ENCODE measurements at regions not wholly inside any gene's neighbourhood (a gene's known extent, or its start where the extent isn't known, plus 50 kb on each side); places are given as distances from the start of the nearest gene placed in this dataset.

DNA sequence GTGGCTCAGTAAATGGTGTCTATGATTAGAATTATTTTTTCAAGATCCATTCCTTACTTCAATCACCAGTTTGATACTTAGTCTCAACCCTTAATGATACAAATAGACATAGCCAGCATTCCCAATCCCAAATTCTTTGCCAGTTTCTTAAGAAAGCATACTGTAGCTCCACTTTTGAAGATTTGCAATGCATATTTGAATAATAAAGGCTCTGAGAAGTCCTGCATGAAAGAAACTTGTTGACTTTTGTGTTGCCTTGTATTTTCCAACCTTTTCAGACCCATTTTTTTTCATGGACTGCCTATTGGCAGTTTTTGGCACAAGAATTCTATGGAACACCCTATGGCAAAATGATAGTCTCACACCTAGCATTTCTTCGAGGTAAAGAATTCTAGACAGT, 215.6 kb upstream of the CHD6 start:
- intact Hi-C loops (cut with DNase I), result no loop called here
- no peak for DNase-seq
- Histone ChIP-seq H3K4me3 (no peak overlapping the region), H3K27me3 (no peaks in the 10 kb centered on the region), H3K27ac (no peak overlapping the region), H3K9me3 (no peaks in the 10 kb centered on the region), H3K36me3 (no peaks in the 10 kb centered on the region), H3K4me1 (no peaks in the 10 kb centered on the region)
- TF ChIP-seq, protein P1, sequence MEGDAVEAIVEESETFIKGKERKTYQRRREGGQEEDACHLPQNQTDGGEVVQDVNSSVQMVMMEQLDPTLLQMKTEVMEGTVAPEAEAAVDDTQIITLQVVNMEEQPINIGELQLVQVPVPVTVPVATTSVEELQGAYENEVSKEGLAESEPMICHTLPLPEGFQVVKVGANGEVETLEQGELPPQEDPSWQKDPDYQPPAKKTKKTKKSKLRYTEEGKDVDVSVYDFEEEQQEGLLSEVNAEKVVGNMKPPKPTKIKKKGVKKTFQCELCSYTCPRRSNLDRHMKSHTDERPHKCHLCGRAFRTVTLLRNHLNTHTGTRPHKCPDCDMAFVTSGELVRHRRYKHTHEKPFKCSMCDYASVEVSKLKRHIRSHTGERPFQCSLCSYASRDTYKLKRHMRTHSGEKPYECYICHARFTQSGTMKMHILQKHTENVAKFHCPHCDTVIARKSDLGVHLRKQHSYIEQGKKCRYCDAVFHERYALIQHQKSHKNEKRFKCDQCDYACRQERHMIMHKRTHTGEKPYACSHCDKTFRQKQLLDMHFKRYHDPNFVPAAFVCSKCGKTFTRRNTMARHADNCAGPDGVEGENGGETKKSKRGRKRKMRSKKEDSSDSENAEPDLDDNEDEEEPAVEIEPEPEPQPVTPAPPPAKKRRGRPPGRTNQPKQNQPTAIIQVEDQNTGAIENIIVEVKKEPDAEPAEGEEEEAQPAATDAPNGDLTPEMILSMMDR (IDR thresholded peaks at IDR 0.05), result no peak
- no peak for ATAC-seq

DNA sequence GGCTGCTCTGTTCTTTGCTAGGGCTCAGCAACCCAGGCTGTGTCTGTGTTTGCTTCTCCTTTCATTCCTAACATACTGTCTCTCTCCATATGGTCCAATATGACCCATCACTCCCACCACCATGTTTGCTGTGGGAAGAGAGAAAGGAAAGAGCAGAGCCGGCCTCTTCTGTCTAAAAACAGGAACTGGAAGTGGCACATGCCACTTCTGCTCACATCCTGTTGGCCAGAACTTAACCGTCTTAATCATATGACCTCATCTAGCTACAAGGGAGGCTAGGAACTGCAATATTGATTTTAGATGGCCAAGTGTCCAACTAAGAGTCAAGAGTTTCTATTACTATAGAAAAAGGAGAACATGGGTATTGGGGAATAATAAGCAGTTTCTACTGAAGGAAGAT, 212.5 kb upstream of the CHD6 start:
- DNase-seq (no peak), ATAC-seq (no peak)
- no peaks in the 10 kb centered on the region for H3K4me1 ChIP-seq
- no peaks in the 10 kb centered on the region for H3K9me3 ChIP-seq
- TF ChIP-seq, protein P1 (IDR thresholded peaks at IDR 0.05), result no peak
- H3K27me3 ChIP-seq, result peaks cover 10% of the 10 kb centered on the region
- H3K4me3 ChIP-seq, result no peak overlapping the region
- intact Hi-C loops (cut with DNase I), result no loop called here
- H3K36me3 ChIP-seq, result no peaks in the 10 kb centered on the region
- H3K27ac ChIP-seq, result no peak overlapping the region

DNA sequence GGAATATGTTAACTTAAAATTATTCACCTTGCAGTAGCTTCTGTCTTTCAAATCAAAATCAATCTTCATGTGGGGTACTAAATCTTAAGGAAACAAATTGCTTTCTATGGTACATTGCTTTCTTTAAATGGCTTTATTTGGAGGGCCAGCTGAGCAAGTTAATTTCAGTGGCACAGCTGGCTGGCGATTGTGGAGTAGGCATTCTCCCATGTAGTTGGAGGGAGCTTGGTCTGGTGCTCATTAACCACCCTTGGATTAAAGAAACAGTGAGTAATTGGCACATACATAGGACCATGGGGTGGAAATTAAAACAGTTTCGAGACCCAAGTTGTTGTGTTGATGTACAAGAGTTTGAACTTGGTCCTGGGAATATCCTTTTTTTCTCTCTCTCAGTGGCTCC, 201.3 kb upstream of the CHD6 start:
- H3K27ac ChIP-seq, result no peak overlapping the region
- intact Hi-C loops (cut with DNase I), result no loop called here
- no peaks in the 10 kb centered on the region for H3K36me3 ChIP-seq
- no peaks in the 10 kb centered on the region for H3K4me1 ChIP-seq
- no peak overlapping the region for H3K4me3 ChIP-seq
- no peaks in the 10 kb centered on the region for H3K9me3 ChIP-seq
- ATAC-seq, result no peak
- DNase-seq, result no peak
- TF ChIP-seq, protein P1 (IDR thresholded peaks at IDR 0.05), result no peak
- no peaks in the 10 kb centered on the region for H3K27me3 ChIP-seq

DNA sequence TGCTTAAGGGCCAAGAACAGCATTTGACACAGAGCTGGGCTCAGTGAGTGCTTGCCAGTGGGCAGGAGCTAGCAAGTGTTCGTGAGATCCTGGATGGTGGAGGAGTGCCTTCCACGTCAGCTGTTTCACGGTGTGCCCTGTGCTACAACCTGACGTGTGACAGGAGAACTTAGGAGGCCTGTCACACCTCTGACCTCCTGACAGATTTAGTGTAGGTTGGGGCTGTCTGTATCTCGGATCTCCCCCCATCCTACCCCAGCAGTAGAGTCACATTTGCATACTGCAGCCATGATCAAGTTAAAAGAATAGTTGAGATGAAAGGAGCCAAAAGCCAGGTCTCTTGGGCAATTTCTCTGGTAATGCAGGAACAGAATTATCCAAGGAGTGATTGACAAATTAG, 200.8 kb upstream of the CHD6 start:
- Histone ChIP-seq H3K36me3 (no peaks in the 10 kb centered on the region), H3K27me3 (no peaks in the 10 kb centered on the region), H3K9me3 (no peaks in the 10 kb centered on the region), H3K4me1 (no peaks in the 10 kb centered on the region), H3K4me3 (no peak overlapping the region), H3K27ac (no peak overlapping the region)
- intact Hi-C loops (cut with DNase I), result no loop called here
- ATAC-seq (no peak), DNase-seq (no peak)
- TF ChIP-seq, protein P1 (IDR thresholded peaks at IDR 0.05), result no peak

DNA sequence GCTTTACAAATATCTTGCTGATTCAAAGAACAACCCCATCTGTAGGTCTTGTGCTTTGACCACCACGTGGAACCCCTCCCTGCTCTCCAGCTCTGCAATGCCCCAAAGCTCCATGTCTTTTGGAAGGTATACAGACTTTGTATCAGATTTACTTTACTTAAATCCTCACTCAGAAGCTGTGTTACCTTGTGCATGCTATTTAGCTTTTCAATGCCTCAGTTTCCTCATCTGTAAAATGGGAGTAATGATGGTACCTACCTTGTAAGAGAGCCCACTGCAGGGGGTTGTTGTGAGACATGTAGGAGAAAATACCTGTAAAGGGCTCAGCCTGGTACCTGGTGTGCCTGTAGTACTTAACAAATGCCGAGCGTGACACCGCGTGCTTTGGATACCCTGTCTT, 200.2 kb upstream of the CHD6 start:
- Histone ChIP-seq H3K4me3 (no peak overlapping the region), H3K27ac (no peak overlapping the region), H3K4me1 (no peaks in the 10 kb centered on the region), H3K36me3 (no peaks in the 10 kb centered on the region), H3K9me3 (no peaks in the 10 kb centered on the region), H3K27me3 (no peaks in the 10 kb centered on the region)
- no peak for DNase-seq
- TF ChIP-seq, protein P1 (IDR thresholded peaks at IDR 0.05), result no peak
- ATAC-seq, result no peak
- intact Hi-C loops (cut with DNase I), result no loop called here

DNA sequence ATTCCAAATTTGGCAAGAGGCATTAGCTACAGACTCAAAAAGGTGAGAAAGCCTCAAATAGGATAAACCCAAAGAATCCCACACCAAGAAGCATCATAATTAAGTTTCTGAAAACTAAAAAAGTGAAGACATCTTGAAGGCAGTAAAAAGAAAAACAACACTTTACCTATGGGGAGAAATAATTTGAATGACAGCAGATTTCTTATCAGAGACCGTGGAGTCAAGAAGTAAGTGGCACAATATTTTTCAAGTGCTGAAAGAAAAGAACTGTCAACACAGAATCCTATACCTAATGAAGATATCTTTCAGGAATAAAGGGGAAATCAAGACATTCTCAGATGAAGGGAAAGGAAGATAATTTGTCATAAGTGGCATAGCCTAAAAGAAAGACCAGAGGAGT, 193.3 kb upstream of the CHD6 start:
- intact Hi-C loops (cut with DNase I), result no loop called here
- DNase-seq (no peak), ATAC-seq (no peak)
- no peak overlapping the region for H3K27ac ChIP-seq
- H3K36me3 ChIP-seq, result no peaks in the 10 kb centered on the region
- TF ChIP-seq, protein P1 (IDR thresholded peaks at IDR 0.05), result no peak
- H3K9me3 ChIP-seq, result no peaks in the 10 kb centered on the region
- H3K4me1 ChIP-seq, result no peaks in the 10 kb centered on the region
- H3K27me3 ChIP-seq, result no peaks in the 10 kb centered on the region
- no peak overlapping the region for H3K4me3 ChIP-seq

Data from upper lobe of right lung (tissue), 1 donor.